Glomerular endothelial cell (primary cell): ENCODE measurements at regions not wholly inside any gene's neighbourhood (a gene's known extent, or its start where the extent isn't known, plus 50 kb on each side); places are given as distances from the start of the nearest gene placed in this dataset.

Experiments used
- DNase-seq: peaks from one replicate; pipeline ENCODE4 v3.0.0-alpha.2; 2011; ENCODE audit warnings: low read depth, low spot score; ENCODE audit errors: extremely low read depth

DNA sequence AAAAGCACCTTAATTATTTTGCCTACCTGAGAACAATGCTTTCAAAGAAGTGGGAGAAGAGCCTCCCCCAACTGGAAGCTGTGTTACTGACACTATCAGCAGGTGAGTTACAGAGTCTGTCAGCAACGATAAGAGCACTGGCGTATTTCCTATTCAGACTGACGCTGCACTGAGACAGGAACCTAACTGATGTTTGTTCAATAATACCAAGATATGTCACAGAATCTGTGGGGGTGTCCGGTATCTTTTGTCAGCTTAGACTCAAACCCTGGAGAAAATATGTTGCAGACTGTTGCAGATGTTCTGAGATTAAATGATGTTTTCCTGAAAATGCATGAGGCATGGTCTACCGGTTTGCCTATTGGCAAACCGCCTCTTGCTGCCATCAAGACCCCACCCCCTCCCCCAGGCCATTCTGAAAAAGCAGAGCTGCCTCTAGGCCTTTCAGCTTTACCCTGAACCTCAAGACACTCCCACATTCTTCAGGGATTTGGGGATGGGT, 115.2 kb upstream of the KIT start:
- no peak for DNase-seq

GRCh38 chr4:54543088-54543795, 114.5 kb upstream of the KIT start:
- DNase-seq = no peak

DNA sequence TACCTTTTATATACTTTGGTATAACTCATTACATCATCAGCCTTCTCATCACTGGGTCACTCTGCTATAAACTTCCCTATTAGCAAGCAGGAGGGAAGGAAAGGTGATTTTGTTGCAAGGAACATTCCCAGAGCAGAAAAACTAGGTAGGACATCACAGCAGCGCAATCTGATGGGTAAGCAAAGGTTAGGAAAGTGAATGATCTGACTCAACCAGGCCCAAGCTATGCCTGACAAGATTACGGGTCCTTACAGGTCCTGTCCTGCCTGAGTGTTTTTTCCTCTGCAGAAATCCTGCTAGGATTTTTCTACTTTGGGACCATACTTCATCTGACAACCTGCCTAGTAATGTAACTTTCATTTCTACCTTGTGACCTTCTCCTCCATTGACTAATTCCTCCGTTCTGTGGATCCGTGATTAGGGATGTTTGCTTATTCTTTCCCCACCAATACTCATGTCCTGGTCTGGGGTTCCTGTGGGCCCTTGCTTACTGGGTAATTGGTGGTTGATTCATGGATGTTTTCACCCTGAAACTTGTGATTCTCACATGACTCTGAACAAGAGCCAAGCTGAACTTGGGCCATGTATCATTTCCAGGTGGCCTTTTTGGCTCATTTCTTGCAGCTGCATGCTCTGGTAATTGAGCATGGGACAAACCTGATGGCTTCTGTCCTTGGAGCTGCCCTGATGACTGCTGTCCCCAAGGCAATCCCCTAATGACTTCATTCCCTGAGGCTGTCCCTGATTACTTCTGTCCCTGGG, 111.9 kb upstream of the KIT start:
- DNase-seq = no peak

- DNase-seq = no peak
Measured at GRCh38 chr4:54547299-54548097, 110.3 kb upstream of the KIT start.

- no peak for DNase-seq
Measured at GRCh38 chr4:54548098-54548620, 109.6 kb upstream of the KIT start.

- DNase-seq = no peak
Measured at GRCh38 chr4:54548831-54549460, 108.8 kb upstream of the KIT start.

DNA sequence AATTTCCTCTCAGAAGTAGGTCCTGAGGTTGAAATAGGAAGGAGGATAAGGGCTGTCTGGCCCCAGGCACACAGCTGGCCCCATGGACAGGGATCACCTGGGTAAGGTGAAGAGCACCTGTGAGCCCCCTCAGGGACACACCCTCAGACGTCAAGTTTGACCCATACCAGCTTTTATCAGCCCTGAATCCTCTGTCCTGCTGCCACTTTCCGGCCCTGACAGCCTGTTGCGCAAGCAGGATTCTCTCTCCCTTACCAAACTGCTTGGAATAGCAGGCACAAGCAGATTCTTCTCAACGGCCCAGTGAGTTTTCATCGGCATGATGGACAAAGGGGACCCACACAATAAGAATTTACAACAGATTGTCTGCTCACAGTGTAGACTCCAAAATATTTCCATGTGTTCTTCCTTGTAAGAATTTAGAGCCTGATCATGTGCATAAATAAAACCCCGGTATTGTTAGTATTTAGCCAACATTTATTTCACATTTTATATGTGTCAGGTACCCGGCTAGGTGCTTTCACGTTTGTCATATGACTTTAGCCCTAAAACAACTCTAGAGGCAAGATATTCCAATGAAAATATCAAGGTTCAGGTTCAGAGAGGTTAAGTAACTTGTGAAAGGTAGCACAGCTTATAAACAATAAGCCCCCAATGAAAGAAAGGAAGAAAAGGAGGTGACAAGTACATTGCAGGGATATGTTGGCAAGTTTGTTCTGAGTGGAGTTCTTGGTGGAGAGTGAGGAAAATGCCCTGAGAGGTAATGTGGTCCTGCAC, 107.2 kb upstream of the KIT start:
- no peak for DNase-seq

GRCh38 chr4:54553001-54553400, 104.8 kb upstream of the KIT start:
- no peak for DNase-seq

DNA sequence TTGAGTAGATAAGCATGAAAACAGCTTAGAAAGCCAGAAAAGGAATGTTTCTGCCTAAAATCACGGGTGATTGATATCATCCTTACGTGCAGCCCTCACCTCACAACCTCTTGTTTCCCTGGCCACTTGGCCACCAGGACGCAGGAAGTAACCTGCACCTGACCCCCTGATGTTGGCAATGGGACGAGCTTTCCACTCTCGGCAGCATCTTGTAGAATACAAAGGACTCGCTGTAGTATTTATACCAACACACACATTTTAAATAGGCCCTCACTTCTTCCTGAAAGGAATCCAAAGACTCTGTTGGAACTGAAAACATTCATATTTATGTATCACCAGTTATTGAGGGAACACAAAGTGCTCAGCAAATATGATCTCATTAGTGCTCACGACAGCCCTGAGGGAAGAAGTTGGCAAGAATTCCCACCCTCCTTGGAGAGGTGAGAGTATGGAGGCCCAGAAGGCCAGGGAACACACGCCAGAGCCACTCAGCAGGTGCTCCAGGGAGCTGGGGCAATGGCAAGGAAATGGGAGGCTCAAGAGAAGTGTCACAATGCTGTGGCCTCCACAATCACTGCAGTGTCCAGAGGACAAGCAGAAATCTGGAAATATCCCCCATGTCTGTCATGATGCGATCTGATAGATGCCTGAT, 103.3 kb upstream of the KIT start:
- no peak for DNase-seq

GRCh38 chr4:54556051-54556450, 101.7 kb upstream of the KIT start:
- no peak for DNase-seq

GRCh38 chr4:54556587-54556986, 101.2 kb upstream of the KIT start:
- DNase-seq = no peak

DNA sequence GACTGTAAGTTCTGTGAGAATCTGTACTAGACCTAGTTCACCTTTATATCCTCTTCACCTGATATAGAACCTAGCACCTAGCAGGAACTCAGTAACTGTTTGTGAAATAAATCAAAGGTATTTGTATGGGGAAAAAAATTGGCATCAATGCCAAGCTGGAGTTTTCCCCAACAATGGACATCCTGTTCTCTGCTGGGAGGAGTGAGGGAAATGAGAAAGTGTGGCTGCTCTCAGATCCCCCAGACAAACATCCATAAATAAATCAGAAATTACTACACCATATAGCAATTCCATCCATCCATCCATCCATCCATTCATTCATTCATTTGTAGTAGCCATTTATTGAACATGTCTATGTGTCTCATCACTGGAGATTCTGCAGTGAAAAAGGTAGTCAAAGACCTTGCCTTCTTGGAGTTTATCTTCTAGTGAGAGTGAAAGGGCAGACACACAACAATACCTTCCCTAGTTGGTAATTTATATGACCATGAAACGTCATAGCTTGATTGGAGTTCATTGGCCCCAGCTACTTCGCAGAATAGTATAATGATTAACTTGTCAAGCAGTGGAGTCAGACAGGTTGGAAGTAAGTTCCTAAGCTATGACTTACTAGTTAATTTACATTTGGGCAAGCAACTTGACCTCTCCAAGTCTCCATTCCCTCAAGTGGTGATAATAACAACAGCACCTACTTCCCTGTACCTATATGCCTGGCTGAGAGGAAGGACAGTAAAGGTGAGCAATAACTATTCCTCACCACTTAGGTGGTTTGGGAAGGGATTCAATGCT, 98.7 kb upstream of the KIT start:
- DNase-seq = no peak

GRCh38 chr4:54560513-54560912, 97.2 kb upstream of the KIT start:
- DNase-seq = no peak

GRCh38 chr4:54561940-54562339, 95.8 kb upstream of the KIT start:
- DNase-seq = no peak

DNA sequence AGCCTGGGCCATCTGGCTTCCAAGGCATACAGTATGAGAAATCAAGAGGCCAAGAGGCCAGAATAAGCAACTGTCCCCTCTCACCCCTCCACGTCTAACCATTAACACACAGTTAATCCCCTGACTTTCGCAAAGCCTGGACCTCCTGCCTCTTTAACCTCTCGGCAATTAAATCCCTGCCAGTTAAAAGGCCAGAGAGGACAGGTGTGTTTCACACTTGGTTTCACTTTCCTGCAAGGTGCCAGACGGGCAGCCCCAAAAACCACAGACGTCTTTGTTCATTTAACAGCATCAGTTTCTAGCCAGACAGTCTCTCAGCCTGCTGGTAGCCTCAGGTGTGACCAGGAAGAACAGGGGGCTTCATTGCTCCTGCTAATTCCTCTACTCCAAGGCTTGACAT, 91.1 kb upstream of the KIT start:
- DNase-seq = no peak

DNA sequence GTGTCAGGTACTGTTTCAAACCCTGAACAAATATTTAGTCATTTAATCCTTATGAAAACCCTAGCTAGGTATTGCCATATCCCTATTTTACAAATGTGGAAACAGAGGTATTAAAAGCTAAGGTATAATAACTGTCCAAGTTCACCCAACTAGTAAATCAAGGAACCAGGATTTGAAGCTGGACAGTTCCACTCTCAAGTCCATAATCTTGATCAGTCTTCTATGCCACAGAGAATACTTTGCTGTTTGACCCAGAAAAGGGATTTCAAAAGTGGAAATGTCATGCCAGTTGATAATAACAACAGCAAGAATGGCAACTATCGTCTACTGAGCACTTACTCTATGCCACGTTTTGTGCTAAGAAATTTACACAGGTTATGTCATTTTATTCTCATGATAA, 90.4 kb upstream of the KIT start:
- no peak for DNase-seq

DNA sequence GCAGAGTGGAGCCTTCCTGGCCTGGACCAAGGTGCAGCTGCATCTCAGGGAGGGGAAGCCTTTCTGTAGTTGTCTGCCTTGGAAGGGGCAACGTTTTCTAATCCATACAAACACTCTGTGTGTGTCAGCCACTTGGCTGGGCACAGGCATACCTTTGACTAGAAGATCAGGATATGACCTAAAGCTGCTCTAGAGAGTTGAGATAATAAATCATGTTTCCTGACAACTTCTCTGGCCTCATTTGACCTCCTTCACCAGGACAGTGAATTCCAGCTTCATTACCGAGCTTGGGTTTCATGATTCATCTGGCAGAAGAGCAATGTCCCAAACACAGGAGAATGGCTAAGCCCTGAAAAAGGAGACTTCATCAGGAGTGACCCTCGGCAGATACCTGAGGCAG, 89.6 kb upstream of the KIT start:
- DNase-seq = peak; percentile 3

GRCh38 chr4:54570822-54571221, 86.9 kb upstream of the KIT start:
- DNase-seq = no peak
